Fibroblast of peridontal ligament (primary cell): ENCODE measurements at regions not wholly inside any gene's neighbourhood (a gene's known extent, or its start where the extent isn't known, plus 50 kb on each side); places are given as distances from the start of the nearest gene placed in this dataset.
A peak's percentile ranks its signal among the peaks of the same experiment; 100 is the strongest.

Source experiments
- DNase-seq: peaks from one replicate; pipeline ENCODE4 v3.0.0-alpha.2; 2010; ENCODE audit errors: extremely low read depth

DNA sequence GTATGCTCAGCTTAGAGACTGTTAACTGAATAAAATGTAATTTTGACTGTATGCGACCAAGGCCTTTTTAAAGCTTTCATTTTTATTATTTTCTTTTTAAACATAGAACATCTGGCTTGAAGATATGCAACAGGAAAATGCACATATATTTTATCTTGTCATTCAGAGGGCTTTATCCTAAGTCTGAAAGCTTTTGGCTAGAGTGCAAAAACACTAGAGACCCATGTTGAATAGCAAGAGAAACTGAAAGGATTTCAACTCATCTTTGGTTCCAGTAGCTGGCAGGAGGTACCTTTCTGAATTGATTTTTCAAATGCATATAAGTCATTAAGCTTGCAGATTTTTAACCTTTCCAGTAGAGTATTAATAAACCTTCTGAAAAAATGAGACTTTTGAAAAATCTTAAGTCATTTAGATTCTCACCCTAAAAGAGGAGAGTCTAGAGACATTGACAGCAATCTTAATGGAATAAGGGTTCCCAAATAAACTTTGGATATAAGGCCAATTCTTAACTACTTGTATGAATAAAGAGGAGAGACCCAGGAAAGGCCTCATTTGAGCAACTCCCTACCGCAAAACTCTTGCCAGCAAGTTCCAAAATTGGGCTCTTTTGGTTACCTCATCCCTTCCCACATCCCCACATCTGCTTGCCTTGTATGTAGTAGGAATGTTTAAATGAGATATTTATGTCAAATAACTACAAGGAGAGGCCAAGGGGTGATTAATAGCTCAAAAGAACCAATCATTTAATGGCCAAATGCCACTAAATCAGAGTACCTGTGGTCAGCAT lies 454.4 kb downstream of the HTR7 start:
- DNase-seq = no peak

DNA sequence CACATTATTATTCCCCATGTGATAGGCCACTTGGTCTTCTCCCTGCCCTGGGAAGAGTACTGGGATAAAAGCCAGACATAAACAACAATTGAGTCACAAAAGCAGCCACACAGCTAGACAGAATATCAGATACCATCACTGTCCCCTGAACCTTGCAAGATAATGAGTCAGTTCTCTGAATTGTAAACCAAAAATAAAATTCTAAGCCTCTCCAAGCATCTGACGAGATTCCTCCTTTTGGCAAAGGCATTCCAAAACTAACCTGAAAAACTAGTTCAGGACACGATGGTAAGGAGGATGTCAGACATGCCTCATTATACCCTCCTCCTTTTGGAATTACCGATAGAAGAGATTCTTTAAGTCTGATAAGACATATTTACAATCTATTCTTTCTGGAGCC lies 450.7 kb downstream of the HTR7 start:
- peak; percentile 28 for DNase-seq

DNA sequence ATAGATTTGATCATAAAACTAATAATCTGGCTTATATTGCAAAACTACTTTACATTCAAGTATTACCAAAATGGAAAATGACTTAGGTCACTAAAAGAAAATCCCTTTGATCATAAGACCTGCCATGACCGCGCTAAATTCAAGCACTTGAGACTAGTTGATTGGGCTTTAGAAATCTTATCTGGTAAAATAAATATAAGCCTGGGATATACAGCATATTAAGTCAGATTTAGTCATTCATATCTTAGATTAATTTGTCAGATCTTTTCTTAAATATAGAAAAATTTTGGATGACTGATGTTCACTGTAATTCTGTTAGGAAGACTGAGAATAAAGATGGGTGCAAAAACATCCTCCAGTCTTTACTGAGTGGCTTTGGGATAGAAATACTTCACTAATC lies 450.0 kb downstream of the HTR7 start:
- DNase-seq = no peak

DNA sequence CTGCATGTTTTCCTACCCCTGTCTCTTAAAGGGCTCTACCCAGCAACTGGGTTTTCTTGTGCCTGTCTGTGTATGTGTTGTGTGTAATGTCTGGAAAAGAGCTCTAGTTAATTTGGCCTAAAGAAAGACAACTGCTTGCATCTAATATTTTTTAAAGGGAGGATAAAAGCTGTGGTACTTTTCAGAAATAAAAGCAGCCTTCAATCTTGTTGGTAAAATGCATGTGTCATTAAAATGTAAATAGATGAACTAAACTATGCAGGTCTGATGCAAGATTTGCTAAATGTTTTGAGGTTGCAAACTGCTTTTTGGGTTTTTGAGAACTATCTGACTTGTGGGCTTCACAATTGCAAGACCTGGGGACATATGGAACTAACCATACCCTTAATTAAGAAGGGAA lies 445.3 kb downstream of the HTR7 start:
- DNase-seq = peak; percentile 42

DNA sequence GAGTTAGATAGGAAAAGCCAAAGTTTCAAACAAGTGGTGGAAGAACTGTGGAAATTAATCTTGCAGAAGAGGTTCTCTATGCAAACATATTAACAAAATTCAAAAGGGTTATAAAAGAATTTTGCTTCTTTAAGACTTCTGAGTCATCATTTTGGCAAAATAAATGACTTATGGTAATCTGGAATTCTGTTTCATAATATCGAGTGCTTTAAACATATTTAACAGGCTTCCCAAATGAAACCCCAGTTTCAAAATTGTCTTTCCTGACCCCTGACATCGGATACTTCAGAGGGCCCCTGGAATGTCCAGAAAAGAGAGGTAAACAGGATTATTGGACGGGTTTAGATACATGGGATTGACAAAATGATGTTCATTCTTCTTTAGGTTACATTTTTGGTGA lies 444.6 kb downstream of the HTR7 start:
- DNase-seq = peak; percentile 80

DNA sequence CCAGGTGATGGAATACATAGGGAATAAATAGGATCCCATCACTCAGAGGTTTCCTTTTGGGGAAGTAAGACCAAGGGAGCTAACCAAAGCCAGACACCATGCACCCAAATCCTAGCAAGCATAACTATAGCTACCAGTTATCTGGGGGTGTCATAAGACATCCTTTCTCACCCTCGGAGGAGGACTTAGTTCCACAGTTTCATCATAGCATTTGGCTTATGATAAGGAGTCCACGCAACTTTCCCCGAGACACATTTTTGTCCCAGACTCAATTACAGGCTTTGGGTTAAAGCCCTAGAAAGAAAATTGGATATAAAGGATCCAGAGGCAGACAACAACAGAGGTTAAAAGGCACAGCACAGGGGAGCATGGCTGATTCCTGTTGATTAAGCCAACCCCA lies 442.9 kb downstream of the HTR7 start:
- DNase-seq = no peak

DNA sequence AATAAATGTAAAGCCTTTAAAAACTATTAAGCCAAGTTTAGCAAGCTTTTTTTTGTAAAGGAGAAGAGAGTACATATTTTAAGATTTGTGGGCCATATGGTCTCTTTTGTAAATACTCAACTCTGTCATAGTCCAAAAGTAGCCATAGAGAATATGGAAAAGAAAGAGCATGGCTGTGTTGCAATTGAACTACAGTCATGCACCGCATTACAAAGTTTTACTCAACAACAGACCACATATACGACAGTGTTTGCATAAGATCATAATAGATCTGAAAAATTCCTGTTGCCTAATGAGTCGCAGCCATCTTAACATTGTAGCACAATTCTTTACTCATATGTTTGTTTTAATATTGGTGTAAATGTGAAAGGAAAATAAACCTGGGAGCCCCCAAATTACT lies 440.8 kb downstream of the HTR7 start:
- peak; percentile 96 for DNase-seq

DNA sequence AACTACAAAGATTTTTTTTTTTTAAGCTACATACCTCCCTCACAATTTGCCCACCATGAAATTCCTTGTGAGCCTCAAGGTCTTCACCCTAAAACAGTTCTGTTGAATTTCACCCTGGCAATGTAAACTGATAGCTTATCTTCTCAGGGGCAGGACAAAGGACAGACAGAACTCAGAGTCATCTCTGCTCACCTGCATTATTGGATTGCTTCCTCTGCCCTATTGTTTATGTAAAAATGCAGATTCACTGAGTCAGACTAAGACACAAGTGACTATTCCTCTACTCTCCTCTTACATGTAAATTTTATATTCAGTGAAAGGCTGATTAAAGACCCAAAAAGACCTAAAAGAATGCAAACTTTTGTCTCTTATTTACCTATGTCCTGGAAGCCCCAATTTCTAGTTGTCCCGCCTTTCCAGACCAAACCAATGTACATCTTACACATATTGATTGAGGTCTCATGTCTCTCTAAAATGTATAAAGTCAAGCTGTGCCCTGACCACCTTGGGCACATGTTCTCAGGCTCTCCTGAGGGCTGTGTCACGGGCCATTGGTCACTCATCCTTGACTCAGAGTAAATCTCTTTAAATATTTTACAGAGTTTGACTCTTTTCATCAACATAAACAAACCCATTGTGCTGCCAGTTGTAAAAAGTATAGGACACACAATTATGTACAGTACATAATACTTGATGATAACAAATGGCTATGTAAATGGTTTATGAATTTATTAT lies 440.2 kb downstream of the HTR7 start:
- no peak for DNase-seq

DNA sequence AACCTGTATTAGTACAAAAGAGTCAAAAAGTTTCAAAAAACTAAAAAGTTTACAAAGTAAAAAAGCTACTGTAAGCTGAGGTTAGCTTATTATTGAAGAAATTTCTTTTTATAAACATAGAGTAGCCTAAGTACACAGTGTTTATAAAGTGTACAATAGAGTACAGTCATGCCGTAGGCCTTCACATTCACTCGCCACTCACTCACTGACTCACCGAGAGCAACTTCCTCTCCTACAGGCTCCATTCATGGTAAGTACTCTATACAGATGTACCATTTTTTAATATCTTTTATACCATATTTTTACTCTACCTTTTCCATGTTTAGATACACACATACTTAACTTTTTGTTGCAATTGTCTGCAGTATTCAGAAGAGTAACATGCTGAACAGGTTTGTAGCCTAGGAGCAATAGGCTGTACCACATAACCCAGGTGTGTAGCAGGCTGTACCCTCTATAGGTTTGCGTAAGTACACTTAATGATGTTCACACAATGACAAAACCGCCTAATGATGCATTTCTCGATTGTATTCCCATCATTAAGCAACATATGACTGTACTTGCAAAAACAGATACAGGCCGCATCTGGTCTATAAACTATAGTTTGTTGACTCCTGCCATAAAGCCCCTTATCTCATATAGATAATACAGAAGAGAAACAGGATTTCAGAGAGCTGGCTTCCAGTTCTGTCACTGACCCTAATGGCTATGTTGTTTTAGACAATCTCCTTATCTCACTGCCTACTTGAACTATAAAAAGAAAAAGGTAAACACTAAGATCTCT lies 438.8 kb downstream of the HTR7 start:
- DNase-seq = peak; percentile 91

DNA sequence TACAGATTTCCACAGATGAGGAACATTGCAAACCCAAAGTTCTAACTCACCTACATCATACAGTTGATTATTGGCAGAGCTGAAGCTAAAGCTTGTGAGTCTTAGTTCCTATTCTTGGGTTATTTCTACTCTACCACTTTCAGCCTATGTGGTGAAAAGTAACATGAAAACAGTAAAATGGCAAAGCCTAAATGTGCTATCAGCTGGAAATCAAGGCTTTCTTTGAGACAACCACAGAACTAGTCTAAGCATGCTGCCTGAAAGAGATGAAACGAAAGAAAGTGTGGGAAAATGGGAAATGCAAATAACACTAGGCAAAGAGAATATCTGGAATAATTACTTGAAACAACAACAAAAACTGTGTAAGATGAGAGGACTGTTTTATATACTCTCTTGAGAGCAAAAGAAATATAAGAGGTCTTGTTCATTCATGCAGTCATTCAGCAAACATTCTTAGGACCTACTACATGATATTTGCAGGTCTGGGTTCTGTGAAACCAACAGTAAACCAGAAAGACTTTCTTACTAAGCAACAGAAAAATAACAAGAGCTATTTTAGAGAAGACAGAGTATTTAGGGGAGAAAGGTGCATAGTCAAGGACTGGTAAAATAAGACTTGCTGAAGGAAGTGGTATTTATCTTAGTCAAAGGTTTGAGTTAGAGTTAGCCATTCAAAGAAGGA lies 437.1 kb downstream of the HTR7 start:
- no peak for DNase-seq

DNA sequence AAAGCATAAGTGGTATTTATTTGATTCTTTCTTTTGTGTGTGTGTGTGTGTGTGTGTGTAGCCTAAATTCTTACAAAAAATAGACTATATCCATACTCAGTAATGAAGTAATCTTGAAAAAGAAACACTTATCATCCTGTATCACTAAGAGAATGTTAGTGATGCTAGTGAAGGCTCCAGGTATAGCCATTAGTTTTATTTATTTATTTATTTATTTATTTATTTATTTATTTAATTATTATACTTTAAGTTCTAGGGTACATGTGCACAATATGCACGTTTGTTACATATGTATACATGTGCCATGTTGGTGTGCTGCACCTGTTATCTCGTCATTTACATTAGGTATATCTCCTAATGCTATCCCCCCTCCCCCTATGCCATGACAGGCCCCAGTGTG lies 436.0 kb downstream of the HTR7 start:
- no peak for DNase-seq

DNA sequence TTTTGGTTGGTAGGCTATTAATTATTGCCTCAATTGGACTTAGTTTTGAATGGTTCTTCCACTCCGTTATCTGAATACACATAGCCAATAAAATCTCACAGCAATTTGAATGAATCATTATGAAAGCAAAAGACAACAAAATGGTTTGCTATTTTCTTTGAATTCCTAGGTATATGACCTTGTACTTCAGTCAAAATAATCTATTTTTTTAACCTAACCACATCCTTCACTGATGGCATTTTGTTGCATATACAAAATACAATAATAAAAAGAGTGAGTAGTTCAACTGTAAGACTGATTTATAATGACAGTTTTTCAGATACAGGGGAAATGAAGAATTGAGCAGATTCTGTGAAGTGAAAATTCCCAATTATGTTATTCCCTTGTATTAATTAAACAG lies 433.1 kb downstream of the HTR7 start:
- DNase-seq = no peak

DNA sequence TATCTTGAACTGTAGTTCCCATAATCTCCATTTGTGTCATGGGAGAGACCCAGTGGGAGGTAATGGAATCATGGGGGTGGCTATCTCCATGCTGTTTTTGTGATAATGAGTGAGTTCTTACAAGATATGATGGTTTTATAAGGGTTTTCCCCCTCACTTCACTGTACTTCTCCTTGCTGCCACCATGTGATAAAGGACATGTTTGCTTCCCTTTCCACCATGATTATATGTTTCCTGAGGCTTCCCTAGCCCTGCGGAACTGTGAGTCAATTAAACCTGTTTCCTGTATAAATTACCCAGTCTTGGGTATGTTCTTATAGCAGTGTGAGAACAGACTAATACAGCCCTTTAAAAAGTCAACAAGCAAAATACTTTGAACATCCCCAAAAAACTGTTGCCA lies 427.7 kb downstream of the HTR7 start:
- no peak for DNase-seq

DNA sequence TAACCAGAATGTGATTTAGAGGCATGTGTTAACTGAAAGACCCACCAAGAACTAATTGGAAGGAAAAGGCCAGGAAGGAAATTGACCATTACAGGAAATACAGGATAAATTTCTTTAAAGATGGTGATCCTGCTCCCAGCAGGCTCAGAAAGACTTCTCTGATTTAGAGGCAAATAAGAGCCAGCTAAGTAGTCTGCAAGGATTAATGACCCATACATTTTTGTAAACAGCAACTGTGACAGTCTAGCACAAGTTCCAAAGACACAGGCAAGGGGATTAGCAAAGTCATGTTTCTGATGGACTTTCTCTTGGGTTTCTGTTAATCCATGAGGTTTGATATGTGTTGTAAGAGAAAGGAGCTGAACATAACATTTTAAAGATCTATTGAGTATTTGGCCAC lies 425.0 kb downstream of the HTR7 start:
- DNase-seq = no peak

DNA sequence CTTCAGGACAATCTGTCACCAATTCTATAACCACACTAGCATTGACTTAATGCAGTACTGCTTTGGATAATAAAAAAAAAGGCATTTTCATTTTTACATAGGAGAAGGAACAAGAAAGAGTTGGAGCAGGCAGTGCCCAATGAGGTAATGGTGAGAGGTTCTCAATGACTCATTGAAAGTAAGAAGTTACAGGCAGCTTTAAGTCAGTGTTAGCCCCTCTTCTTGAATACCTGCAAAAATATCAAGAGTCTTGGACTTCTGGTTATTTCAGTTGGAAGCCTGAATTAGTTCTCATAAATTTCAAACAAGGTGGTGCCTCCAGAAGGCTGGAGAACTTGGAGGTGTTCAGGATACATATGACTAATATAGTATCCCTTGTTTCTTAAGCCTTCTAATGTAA lies 422.5 kb downstream of the HTR7 start:
- no peak for DNase-seq

DNA sequence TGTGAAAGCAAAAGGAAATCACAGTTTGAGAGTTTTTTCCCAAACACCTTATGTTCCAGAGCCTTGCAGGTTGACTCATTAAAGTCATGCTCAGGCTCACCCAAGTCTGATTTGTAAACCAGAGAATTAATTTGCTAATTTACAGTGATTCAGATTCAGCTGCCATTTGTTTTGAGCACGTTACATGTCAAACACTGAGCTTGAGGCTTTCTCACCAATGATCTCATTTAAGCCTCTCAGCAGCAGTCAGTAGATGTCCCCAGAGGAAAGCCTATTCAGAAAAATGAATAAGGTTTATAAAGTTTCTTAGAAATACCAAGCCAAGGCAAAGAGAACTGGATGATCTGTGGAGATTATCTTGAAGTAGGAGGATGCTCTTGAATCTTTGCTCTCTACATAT lies 420.4 kb downstream of the HTR7 start:
- DNase-seq = peak; percentile 59

DNA sequence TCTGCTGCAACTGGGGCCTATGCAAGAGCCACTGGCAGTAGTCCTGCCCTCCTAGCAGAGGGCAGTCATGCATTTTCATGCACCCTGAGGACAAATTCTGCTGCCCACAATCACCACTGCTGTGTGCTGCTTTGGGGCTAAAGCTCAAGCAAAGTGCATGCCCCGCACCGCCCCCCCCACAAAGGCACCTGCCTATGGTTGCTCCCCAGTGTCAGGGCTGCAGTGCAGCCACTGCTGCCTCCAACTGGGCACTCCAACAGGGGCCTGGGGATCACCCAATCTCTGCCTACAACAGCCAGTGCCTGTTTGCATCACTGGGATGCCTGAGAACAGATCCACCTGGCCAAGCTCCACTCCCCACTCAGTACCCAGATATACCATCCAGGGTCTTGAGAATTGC lies 417.0 kb downstream of the HTR7 start:
- DNase-seq = no peak

DNA sequence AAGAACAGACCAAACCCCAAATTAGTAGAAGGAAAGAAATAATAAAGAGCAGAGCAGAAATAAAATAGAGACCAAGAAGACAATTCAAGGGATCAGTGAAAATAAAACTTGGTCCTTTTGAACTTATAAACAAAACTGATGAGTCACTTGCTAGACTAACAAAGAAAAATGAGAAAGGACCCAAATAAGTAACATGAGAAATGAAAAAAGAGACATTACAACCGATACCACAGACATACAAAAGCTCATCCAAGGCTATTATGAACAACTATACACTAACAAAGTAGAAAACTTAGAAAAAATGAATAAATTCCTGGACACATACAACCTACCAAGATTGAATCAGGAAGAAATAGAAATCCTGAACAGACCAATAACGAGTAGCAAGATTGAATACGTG lies 414.5 kb downstream of the HTR7 start:
- no peak for DNase-seq

DNA sequence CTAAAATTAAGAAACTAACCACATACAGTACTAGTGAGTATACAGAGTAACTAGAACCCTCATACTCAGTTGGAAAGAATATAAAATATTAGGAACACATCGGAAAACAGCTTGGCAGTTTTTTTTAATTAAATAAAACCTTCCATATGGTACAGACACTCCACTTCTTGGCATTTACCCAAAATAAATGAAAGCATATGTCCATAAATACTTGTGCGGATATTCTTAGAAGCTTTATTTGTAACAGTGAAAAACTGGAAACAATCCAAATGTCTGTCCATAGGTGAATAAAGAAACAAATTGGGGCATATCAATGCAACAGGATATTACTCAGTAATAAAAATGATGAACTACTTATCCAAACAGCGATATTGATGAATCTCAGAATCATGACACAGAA lies 410.0 kb downstream of the HTR7 start:
- DNase-seq = no peak

DNA sequence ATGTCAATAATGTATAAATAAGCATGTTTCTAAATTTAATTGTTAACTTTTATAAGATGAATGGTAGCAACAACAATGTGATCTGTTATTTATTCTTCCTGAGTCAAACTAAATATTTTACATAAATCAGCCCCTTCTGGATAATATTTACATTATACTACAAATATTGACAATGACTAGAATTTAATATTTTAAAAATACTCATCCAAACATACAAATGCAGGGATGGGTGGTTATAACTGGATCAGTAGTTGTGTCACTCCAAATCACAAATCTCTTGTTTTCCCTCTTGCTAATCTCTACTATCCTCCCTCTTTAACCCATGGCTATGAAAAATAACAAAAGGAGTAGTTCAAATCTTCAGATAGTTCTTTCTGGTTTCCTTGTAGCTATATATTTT lies 407.0 kb downstream of the HTR7 start:
- no peak for DNase-seq

DNA sequence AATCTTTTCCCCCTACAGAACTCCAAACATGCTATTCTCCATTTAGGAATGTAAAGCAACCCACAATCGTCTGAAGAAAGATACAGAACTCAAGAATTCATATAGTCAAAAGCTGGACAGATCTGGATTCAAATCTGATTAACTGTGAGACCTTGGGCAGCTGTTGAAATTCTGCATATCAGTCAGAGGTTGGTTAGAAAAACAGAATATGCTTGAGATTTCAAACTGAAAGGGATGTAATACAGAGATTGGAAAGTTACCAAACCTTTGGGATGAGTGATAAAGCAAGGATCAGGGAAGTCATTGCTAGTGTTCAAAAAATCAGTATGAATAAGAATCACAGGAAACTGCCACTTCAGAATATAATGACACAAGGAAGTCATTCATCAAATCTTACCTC lies 406.6 kb downstream of the HTR7 start:
- DNase-seq = peak; percentile 14

DNA sequence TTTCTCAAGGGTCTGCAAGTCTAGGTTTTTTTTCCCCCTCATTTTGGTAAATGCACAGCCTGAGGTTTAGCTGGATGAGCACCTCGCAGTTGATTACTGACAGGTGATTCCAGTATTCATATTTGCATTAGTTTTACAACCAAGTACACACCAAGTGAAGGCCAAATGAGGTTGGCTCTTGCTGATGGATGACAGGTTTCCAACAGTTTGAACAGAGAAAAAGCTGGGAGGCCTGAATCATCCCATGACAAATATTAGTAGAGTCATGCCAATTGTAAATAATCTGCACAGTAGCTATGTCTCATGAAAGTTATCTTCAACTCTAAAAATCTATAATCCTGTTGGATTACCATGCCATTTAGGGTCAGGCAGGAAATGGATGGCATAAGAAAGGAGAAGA lies 399.8 kb downstream of the HTR7 start:
- DNase-seq = no peak
